ENCODE measurements at regions not wholly inside any gene's neighbourhood (a gene's known extent, or its start where the extent isn't known, plus 50 kb on each side); places are given as distances from the start of the nearest gene placed in this dataset.

GRCh38 chr3:177554895-177555759 lies 357.8 kb upstream of the TBL1XR1 start:
- DNase-seq (ENCODE audit: low read depth in 1 of 2, low spot score in 1 of 2), result no peak

DNA sequence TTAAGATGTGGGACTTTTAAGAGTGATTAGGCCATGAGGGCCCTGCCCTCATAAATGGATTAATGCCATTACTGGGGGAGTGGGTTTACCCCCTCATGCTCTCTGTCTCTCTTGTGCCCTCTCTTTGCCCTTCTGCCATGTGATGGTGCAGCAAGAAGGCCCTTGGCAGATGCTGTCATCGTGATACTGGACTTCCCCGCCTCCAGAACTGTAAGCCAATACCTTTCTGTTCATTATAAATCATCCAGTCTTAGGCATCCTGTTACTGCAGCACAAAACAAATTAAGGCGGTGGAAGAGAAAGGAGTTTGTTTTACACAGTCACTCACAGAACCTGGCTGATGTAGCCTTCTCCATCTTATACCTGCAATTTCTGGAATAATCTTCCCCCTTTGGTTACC lies 360.3 kb upstream of the TBL1XR1 start:
- DNase-seq (ENCODE audit: low read depth in 1 of 2, low spot score in 1 of 2), result no peak

GRCh38 chr3:177561365-177561764 lies 364.1 kb upstream of the TBL1XR1 start:
- DNase-seq (ENCODE audit: low read depth in 1 of 2, low spot score in 1 of 2), result no peak

DNA sequence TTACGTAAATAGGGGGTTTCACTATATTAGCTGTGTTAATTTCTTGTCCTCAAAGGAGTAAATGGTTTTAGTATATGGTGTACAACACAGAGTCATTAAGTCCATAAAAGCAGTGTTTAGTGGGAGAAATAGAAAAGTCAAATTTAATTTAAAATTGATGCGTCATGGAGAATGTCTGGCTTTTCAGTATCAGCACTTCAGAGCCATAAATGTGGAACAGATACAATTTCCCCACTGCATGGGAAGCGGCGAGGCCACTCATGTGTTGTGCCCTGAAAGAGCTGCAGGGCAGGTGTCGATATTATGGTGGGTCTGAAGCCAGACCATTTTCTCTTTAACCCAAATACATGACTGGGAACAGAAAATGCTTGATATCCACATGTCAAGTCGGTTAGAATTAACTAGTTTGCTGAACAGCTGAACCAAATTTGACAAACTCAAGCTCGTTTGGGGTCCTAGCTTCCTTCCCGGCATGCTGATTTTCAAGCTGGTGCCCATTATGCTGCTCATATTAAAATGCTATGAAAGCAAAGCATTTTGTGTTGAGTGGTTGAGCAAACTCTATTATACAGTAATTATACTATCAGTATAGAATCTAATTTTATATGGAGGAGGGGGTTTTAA lies 364.6 kb upstream of the TBL1XR1 start:
- no peak for DNase-seq (ENCODE audit: low read depth in 1 of 2, low spot score in 1 of 2)

GRCh38 chr3:177563243-177563780 lies 366.0 kb upstream of the TBL1XR1 start:
- DNase-seq (ENCODE audit: low read depth in 1 of 2, low spot score in 1 of 2), result no peak

DNA sequence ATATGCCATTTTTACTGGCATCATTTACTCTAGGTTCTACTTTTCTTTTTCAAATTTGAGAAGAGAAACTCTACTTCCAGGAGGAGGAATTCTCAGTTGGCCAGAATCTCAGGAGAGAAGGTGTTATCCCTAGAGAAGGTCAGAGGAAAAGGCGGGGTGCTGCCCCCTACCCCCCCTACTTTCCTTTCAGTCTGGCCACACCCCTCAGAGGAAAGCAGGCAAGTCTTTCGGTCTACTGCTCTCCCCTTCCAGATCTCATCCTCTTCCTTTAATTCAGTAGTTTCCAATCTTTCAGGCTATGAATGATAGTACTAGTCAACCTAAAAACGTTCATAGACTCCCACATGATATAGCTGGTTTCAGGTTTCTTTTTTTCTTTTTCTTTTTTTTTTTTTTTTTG lies 366.5 kb upstream of the TBL1XR1 start:
- no peak for DNase-seq (ENCODE audit: low read depth in 1 of 2, low spot score in 1 of 2)

- DNase-seq (ENCODE audit: low read depth in 1 of 2, low spot score in 1 of 2), result no peak
These were observed 368.7 kb upstream of the TBL1XR1 start for GRCh38 chr3:177565981-177566380.

GRCh38 chr3:177567833-177568232 lies 370.6 kb upstream of the TBL1XR1 start:
- no peak for DNase-seq (ENCODE audit: low read depth in 1 of 2, low spot score in 1 of 2)

- no peak for DNase-seq (ENCODE audit: low read depth in 1 of 2, low spot score in 1 of 2)
These were observed 371.9 kb upstream of the TBL1XR1 start for GRCh38 chr3:177569193-177569592.

GRCh38 chr3:177569875-177570657 lies 372.8 kb upstream of the TBL1XR1 start:
- DNase-seq (ENCODE audit: low read depth in 1 of 2, low spot score in 1 of 2), result no peak

DNA sequence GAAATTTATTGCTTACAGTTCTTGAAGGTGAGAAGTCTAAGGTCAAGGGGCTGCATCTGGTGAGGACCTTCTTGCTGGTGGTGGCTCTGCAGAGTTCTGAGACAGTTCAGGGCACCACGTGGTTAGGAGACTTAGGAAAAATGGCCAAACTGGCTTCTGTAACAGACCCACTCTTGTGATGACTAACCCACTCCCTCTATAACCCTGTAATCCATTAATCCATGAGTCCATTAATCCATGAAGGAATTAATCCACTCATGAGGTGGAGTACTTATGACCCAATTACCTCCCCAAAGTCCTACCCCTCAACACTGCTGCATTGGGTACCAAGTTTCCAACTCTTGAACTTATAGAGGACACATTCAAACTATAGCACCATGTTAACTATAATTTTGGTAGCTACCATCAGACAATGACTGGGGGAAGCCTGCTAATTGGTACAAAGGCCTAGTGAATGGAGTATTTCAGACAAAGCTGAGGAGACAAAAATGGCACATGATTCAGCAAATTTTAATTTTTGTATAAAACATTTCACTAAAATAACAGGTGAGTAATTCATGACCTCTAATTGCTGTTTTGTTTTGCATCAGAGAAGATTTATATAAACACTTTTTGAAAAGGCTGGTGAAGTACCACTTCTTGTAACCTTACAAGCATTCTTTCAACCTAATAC lies 374.1 kb upstream of the TBL1XR1 start:
- DNase-seq (ENCODE audit: low read depth in 1 of 2, low spot score in 1 of 2), result no peak

DNA sequence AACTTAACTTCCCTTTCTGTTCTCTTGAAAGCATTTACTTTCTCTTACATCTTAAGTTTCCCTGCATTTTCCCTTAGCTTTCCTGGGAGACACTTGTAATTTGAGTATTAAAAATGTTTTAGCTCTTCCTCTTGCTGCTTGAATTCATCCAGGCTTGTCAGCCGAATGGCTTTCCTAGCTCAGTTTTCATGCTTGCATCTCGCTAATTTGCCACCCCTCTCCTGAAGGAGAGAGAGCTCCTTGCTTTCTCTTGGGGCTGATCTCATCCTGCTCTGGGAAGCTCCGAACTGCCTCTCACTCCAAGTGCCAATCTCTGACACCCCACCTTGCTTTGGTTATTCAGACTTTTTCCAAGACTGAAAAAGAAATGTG lies 374.6 kb upstream of the TBL1XR1 start:
- DNase-seq (ENCODE audit: low read depth in 1 of 2, low spot score in 1 of 2), result no peak

- DNase-seq (ENCODE audit: low read depth in 1 of 2, low spot score in 1 of 2), result no peak
These were observed 377.1 kb upstream of the TBL1XR1 start for GRCh38 chr3:177574222-177574856.

GRCh38 chr3:177576746-177577145 lies 379.5 kb upstream of the TBL1XR1 start:
- no peak for DNase-seq (ENCODE audit: low read depth in 1 of 2, low spot score in 1 of 2)

- DNase-seq (ENCODE audit: low read depth in 1 of 2, low spot score in 1 of 2), result no peak
These were observed 381.2 kb upstream of the TBL1XR1 start for GRCh38 chr3:177578488-177578887.

DNA sequence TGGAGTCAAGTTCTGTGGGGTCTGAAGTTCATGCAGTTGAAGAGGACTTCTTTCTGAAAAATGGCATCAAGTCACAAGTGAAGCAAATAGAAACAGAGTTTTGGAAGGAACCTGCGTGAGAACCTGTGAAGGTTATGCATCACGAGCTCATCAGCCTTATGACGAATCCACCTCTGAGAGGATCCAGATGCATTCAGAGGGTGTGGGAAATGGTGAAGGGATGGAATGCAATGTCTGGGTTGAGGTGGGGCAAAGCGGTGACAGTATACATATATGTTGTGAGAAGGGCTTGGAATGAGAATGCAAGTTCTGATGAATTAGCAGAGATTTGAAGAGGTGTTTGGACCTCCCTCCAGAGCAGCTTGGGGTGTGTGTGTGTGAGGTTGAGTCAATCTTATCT lies 382.1 kb upstream of the TBL1XR1 start:
- DNase-seq (ENCODE audit: low read depth in 1 of 2, low spot score in 1 of 2), result no peak

GRCh38 chr3:177580437-177580836 lies 383.2 kb upstream of the TBL1XR1 start:
- DNase-seq (ENCODE audit: low read depth in 1 of 2, low spot score in 1 of 2), result no peak

DNA sequence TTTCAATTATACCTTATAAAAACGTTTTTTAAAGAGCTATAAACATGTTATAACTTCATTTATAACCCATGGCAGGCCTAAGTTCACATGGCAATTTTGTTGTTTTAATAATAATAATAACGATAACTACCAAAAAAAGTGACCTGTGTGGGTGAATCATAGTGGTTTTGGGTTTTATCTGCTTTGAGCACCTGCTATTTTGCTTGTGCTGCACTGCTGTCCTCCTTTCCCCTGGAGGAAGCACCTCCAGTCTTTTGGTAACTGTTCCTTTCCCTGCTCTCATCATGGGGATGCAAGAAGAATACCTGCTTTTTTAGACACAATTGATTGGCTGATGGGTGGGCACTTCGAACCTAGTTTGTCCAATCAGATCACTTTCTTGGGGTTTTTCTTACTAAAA lies 388.0 kb upstream of the TBL1XR1 start:
- no peak for DNase-seq (ENCODE audit: low read depth in 1 of 2, low spot score in 1 of 2)

GRCh38 chr3:177589041-177589650 lies 391.9 kb upstream of the TBL1XR1 start:
- no peak for DNase-seq (ENCODE audit: low read depth in 1 of 2, low spot score in 1 of 2)

DNA sequence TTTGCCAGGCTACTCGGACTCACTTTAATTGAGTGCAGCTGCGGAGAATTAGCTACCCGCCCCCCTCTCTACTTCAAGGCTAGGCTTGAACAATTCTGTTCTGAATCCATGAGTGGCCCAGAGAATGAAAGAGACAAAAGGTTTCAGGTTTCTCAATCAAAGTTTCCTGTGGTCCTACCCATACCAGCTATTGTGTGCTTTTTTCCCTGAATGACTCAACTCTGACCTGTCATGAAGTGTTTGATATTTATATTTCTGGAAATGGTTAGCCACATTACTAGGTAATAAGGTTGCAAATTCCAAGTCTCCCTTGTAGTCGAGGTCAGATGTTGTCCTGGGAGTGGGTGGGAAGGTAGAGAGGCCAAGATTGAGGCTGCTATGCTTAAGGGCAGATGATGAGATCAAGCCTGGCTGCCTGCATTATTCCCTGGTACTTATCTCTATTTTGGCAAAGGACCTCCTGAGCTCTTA lies 392.7 kb upstream of the TBL1XR1 start:
- DNase-seq (ENCODE audit: low read depth in 1 of 2, low spot score in 1 of 2), result no peak
